Panc1 (cell line): ENCODE measurements at regions not wholly inside any gene's neighbourhood (a gene's known extent, or its start where the extent isn't known, plus 50 kb on each side); places are given as distances from the start of the nearest gene placed in this dataset.

Source experiments
- CTCF ChIP-seq: fragments of 450-650 bp; IDR thresholded peaks from 2 replicates; pipeline ENCODE4 v1.5.1; 2017; ENCODE audit warnings: mild to moderate bottlenecking
- POLR2AphosphoS5 ChIP-seq: IDR thresholded peaks from 2 replicates; pipeline ENCODE4 v1.6.1; 2012; ENCODE audit warnings: mild to moderate bottlenecking, low read depth, low read length, moderate library complexity
- REST ChIP-seq, 2 experiments: IDR thresholded peaks; 2 replicates each; pipeline ENCODE4 v1.6.1; 2011 to 2012; ENCODE audit warnings: low read depth in 2 of 2, control low read depth in 1 of 2, low read length in 1 of 2, mild to moderate bottlenecking in 1 of 2, moderate library complexity in 1 of 2; ENCODE audit not compliant: insufficient read depth in 1 of 2
- SIN3A ChIP-seq: IDR thresholded peaks from 2 replicates; pipeline ENCODE4 v1.6.1; 2012; ENCODE audit warnings: low read depth, mild to moderate bottlenecking, low read length, moderate library complexity, borderline replicate concordance; ENCODE audit not compliant: insufficient read depth
- TCF7L2 ChIP-seq: IDR thresholded peaks from 2 replicates; pipeline ENCODE4 v1.6.1; 2011; ENCODE audit warnings: mild to moderate bottlenecking, low read depth, low read length, inconsistent platforms

GRCh38 chr9:96163161-96163560 is 138.8 kb downstream of the HSD17B3 start:
- TF ChIP-seq CTCF (no peak), POLR2AphosphoS5 (no peak), TCF7L2 (no peak), REST (IDR thresholded peaks at IDR 0.05; ENCODE audit: insufficient read depth in 1 of 2, low read depth in 2 of 2, low read length in 1 of 2) (no peak), SIN3A (no peak)
